Heart left ventricle (tissue), 13 donors: ENCODE measurements at regions not wholly inside any gene's neighbourhood (a gene's known extent, or its start where the extent isn't known, plus 50 kb on each side); places are given as distances from the start of the nearest gene placed in this dataset.

Source experiments
- POLR2A ChIP-seq, 2 donors: fragments of 450-650 bp; IDR thresholded peaks; one replicate each; pipeline ENCODE4 v1.6.1; 2017; ENCODE audit warnings: antibody characterized with exemption in 2 of 2, mild to moderate bottlenecking in 2 of 2, moderate library complexity in 2 of 2
- TF ChIP-seq, protein P1 (sequence below), 12 donors: fragments of 200-600 bp; sonication (generic) in 4 of 12; IDR thresholded peaks; one replicate each; pipeline versions ENCODE4 v1.5.0 to v1.8.0; 2018 to 2022; ENCODE audit warnings: antibody characterized with exemption in 12 of 12, mild to moderate bottlenecking in 5 of 12
- donor health status: ischemic (EF 13 %, LVEDD 7.1; RV severe dilation, severe dysfunction).
- donor health status: DM: no; HTN: yes; CAD: no.
- donor health status: DM: no; HTN: no; CAD: no.
- donor health status: ischemic (EF 25% LVEDD 6.9; RV normal size, moderate dysfunction).
- donor health status: ischemic (EF 25% LVEDD 5.7; RV mildly dilated, moderate dysfunction).
- donor health status: ischemic (EF 35%, LVEDD 5.7; RV mildly dilated, moderate dysfunction).
- donor health status: nonischemic (EF 11% LVEDD 7.7; RV severe dilation, severe dysfunction).
- donor health status: DM: yes; HTN: yes; CAD: no.
- donor health status: PGD.
- donor health status: ischemic (EF 29% LVEDD 5.4; RV normal size, mild dysfunction).
- donor health status: nonischemic (EF 23%, LVEDD 6.1; RV moderate dilation, normal function).

GRCh38 chrY:21138056-21138758 is 372.9 kb upstream of the RBMY1B start:
- TF ChIP-seq, protein P1, sequence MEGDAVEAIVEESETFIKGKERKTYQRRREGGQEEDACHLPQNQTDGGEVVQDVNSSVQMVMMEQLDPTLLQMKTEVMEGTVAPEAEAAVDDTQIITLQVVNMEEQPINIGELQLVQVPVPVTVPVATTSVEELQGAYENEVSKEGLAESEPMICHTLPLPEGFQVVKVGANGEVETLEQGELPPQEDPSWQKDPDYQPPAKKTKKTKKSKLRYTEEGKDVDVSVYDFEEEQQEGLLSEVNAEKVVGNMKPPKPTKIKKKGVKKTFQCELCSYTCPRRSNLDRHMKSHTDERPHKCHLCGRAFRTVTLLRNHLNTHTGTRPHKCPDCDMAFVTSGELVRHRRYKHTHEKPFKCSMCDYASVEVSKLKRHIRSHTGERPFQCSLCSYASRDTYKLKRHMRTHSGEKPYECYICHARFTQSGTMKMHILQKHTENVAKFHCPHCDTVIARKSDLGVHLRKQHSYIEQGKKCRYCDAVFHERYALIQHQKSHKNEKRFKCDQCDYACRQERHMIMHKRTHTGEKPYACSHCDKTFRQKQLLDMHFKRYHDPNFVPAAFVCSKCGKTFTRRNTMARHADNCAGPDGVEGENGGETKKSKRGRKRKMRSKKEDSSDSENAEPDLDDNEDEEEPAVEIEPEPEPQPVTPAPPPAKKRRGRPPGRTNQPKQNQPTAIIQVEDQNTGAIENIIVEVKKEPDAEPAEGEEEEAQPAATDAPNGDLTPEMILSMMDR (IDR thresholded peaks at IDR 0.05): no peak
- no peak for TF ChIP-seq POLR2A (IDR thresholded peaks at IDR 0.05)
